ENCODE measurements at regions not wholly inside any gene's neighbourhood (a gene's known extent, or its start where the extent isn't known, plus 50 kb on each side); places are given as distances from the start of the nearest gene placed in this dataset.

DNA sequence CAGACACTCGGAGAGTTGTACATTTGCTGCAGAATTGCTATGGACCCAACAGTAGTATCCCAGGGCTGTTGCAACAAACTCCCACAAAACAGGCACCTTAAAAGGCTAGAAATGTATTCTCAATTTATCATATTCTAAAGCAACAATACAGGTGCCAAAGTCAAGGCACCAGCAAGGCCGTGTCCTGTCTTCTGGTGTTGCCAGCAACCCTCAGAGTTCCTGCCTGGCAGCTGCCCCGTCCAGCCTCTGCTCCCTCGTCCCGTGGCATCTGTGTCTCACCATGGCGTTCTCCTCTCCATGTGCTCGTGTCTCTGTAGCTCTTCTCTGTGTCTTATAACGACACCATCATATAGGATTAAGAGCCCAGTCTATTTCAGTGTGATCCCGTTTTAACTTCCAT is 67.7 kb upstream of the ARGLU1 start:
- DNase-seq (ENCODE audit: low read depth, low spot score): no peak

DNA sequence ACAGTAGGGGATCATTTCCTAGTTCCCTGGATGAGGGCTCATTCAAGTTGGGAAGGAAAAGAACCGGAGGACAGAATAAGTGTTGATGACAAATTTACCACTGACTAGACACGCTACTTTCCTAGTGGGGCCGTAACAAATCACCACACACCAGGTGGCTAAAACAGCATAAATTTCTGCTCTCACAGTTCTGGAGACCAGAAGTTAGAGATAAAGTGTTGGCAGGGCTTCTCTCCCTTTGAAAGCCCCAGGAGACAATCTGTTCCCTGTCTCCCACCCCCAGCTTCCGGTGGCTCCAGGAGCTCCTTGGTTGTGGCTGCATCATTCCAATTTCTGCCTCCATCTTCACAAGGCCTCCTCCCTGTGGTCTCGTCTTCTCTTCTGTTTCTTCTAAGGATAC is 65.4 kb upstream of the ARGLU1 start:
- no peak for DNase-seq (ENCODE audit: low read depth, low spot score)

- DNase-seq (ENCODE audit: low read depth, low spot score): no peak
These were observed 62.7 kb upstream of the ARGLU1 start for GRCh38 chr13:106630650-106631049.

DNA sequence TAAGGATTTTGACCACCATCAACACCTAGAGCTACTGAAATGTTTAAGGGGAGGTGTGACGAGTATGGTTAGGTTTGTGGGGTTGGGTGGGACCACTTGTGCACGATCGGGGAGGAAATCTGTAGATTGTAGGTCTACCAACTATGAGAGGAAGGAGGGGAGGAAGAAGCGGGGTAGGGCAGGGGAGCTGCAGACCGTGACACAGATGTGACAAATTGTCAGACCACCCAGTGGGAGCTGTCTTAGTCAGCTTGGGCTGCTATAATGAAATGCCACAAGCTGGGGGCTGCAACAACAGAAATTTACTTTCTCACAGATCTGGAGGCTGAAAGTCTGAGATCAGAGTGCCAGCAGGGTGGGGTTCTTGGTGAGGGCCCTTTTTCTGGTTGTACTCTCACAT is 62.2 kb upstream of the ARGLU1 start:
- DNase-seq (ENCODE audit: low read depth, low spot score): no peak

DNA sequence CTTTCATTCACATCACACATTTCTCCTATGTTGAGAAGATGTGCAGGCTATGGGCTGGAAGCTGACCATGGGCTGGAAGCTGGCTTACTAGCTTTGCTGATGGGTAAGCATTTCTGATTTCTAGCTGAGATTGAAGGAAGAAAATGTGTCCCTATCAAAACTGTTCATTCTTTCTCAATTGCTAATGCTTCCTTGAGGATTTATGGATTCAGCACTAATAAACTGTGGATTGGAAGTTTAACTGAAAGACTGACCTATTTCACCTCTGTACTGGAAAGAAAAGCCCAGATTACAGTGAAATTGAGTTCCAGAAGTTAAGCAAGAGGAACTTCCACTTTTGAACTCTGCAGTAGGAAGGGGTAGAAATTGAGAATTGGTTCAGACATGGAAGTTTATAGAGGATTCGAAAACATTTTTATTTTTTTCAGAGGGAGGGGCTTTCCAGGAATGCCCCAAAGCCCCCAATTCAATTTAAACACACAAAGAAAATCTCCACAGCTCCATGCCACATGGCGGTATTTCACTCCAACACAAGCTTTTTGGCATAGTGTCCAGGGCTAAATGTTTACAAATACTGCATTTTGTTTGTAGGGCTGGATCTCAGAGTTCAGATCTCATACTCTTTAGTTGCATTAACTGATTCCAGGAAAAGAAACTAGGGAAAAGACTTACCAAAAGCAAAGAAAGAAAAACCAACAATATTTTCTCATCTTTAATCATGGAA is 61.2 kb upstream of the ARGLU1 start:
- DNase-seq (ENCODE audit: low read depth, low spot score): no peak

DNA sequence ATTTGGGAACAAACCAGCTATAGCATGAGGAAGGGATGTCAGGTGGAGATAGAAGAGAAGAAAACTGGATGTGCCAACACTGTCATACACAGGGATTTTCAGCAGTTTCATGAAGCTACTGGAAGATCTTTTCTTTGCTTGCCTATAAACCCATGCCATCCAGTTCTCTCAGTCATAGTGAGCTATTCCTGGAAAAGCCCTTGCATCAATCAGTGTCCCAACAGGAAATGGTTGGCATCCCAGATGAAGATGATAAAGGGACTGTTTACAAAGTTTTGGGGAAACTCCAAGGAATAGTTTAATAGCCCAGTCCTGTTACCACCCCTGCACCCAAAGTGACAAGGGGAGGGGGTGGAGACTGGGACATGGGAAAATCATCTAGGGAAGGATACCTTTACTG is 58.5 kb upstream of the ARGLU1 start:
- DNase-seq (ENCODE audit: low read depth, low spot score): no peak

- DNase-seq (ENCODE audit: low read depth, low spot score): no peak
These were observed 57.6 kb upstream of the ARGLU1 start for GRCh38 chr13:106625578-106625977.

DNA sequence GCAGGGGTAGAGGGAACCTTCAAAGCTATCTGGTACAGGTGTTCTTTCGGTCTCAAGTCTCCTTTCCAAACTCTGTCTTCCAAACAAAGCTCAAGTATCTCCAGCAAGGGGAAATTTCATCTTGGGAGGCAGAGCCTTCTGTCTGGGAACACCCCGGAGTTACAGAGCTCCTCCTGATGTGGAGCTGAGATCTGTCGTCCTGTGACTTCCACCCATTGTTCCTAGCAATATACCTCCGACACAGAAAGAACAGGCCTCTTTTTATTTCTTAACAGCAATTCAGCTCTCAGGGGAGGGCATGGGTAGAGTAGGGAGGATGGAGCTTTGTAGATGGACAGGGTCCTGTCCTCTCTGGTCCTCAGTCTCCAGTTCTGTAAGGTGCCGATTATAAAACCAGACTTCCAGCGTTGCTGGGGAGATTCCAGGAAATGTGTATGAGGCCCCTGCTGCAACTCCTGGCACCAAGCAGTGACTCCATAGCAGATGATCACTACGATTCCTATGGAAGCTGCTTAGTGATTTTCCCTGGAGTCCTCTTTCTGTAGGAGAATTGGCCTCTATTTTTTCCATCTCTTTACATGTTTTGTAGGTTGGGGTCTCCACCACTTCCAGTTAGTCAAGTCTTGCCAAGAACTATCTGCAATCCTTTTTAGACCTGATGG is 56.0 kb upstream of the ARGLU1 start:
- no peak for DNase-seq (ENCODE audit: low read depth, low spot score)

DNA sequence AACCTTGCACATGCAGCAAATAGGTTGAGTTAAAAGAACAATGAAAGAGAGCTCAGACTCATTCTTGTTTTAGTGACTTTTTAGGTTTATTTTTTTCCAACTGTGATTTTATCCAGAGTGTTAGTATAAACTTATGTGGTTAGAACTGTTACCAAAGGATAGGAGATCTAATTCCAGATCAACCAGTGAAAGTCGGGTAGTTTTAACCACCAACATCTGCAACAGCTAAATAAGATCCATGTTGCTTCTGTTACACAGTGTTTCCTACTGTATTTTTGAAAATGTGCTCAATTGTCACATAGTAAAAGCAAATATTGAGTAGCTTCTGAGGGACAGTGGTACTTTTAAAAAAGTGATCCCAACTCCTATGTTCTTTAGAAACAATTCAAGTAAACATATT is 53.9 kb upstream of the ARGLU1 start:
- DNase-seq (ENCODE audit: low read depth, low spot score): no peak

- DNase-seq (ENCODE audit: low read depth, low spot score): peak; percentile 20
These were observed 52.0 kb upstream of the ARGLU1 start for GRCh38 chr13:106619688-106620555.

Measured in pulmonary artery endothelial cell (primary cell).